Prostate gland (tissue), 2 donors: ENCODE measurements at regions not wholly inside any gene's neighbourhood (a gene's known extent, or its start where the extent isn't known, plus 50 kb on each side); places are given as distances from the start of the nearest gene placed in this dataset.

ENCODE experiments used
- DNase-seq: peaks from one replicate; pipeline ENCODE4 v3.0.0-alpha.2; 2019; ENCODE audit warnings: low spot score
- H3K27ac ChIP-seq, 2 donors: fragments of 200-600 bp; sonication (generic); 2 replicates each; pipeline ENCODE4 v1.5.1; 2017 to 2019
- H3K27me3 ChIP-seq: fragments of 200-600 bp; sonication (generic); replicated peaks from 2 replicates; pipeline ENCODE4 v1.5.1; 2019; ENCODE audit not compliant: insufficient read depth
- H3K36me3 ChIP-seq, 2 donors: fragments of 200-600 bp; sonication (generic); 1 replicate in 1 of 2; 2 replicates in 1 of 2; pipeline versions ENCODE4 v1.5.1 to v1.8.1; 2017 to 2019
- H3K4me1 ChIP-seq: fragments of 200-600 bp; sonication (generic); replicated peaks from 2 replicates; pipeline ENCODE4 v1.5.1; 2019
- H3K4me3 ChIP-seq, 2 donors: fragments of 200-600 bp; sonication (generic); 2 replicates each; pipeline ENCODE4 v1.5.1; 2017 to 2019
- H3K9me3 ChIP-seq: fragments of 200-600 bp; sonication (generic); 2 replicates; pipeline ENCODE4 v1.5.1; 2017
- POLR2A ChIP-seq: fragments of 450-650 bp; IDR thresholded peaks from one replicate; pipeline ENCODE4 v1.6.1; 2016; ENCODE audit warnings: antibody characterized with exemption, mild to moderate bottlenecking
- POLR2AphosphoS5 ChIP-seq: sonication (generic); formaldehyde crosslinking; IDR thresholded peaks from one replicate; pipeline ENCODE4 v1.6.1; 2017; ENCODE audit warnings: antibody characterized with exemption
- WGBS: methylation state at CpG from one replicate; pipeline ENCODE4 v1.1.5; 2018; 5-methylcytosine and 5-hydroxymethylcytosine counted together
- intact Hi-C: fragments of 100-400 bp; cut with DNase I; formaldehyde crosslinking; loops from one replicate; pipeline ENCODE4 v1.14.2; 2022
- TF ChIP-seq, protein P1 (sequence below), 4 experiments: fragments of 200-600 bp in 2 of 4; fragments of 450-650 bp in 2 of 4; sonication (generic) in 2 of 4; IDR thresholded peaks; 1 replicate in 3 of 4; 2 replicates in 1 of 4; pipeline ENCODE4 v1.5.1; 2016 to 2019; ENCODE audit warnings: antibody characterized with exemption in 4 of 4, mild to moderate bottlenecking in 2 of 4, moderate library complexity in 2 of 4

DNA sequence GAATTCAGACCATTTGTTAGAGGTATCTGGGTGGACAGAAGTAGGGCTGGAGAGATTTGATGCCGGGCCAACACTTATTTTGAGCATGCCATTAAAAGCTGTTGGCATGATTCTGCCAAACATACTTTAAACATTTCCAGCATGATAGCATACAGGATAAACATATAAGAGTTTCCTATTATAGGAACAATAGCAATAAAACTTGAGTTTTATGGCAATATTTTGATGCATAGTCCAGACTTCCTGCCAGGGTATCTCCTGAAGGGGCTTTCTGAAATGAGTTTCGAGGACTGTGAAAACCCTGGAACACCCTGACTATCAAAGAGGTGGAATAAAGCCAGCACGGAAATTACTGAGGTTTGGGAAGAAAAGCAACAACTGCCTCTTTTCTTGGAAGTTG is 1398.0 kb upstream of the NXPH2 start:
- no peaks in the 10 kb centered on the region for H3K9me3 ChIP-seq
- H3K4me3 ChIP-seq: no peak overlapping the region
- no peaks in the 10 kb centered on the region for H3K4me1 ChIP-seq
- H3K27ac ChIP-seq: no peak overlapping the region
- TF ChIP-seq, protein P1, sequence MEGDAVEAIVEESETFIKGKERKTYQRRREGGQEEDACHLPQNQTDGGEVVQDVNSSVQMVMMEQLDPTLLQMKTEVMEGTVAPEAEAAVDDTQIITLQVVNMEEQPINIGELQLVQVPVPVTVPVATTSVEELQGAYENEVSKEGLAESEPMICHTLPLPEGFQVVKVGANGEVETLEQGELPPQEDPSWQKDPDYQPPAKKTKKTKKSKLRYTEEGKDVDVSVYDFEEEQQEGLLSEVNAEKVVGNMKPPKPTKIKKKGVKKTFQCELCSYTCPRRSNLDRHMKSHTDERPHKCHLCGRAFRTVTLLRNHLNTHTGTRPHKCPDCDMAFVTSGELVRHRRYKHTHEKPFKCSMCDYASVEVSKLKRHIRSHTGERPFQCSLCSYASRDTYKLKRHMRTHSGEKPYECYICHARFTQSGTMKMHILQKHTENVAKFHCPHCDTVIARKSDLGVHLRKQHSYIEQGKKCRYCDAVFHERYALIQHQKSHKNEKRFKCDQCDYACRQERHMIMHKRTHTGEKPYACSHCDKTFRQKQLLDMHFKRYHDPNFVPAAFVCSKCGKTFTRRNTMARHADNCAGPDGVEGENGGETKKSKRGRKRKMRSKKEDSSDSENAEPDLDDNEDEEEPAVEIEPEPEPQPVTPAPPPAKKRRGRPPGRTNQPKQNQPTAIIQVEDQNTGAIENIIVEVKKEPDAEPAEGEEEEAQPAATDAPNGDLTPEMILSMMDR (IDR thresholded peaks at IDR 0.05): no peak
- TF ChIP-seq POLR2A: no peak
- 49% methylated on average over 3 of the region's 3 CpGs for WGBS
- no peak for DNase-seq
- intact Hi-C loops: no loop called here
- H3K36me3 ChIP-seq: no peaks in the 10 kb centered on the region
- no peaks in the 10 kb centered on the region for H3K27me3 ChIP-seq

DNA sequence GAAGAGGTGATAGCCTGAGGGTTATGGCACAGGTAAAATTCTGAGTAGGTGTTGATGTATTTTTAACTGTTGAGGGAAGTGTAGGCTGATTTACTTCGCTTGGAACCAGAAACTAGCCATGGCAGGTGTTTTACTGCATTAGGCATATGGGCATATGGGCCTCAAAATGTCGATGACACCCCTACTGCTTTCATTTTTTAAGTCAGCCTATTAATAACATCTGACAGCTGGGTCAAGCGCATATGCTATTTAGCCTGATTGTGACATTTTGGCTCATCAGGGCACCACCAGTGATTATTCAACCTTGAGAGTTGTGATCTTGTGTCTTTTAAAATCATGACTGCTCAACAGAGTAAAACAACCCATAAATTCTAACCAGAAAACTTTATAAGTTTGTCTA is 1396.9 kb upstream of the NXPH2 start:
- no peak overlapping the region for H3K27ac ChIP-seq
- intact Hi-C loops: no loop called here
- no peak overlapping the region for H3K4me3 ChIP-seq
- H3K4me1 ChIP-seq: no peaks in the 10 kb centered on the region
- no peaks in the 10 kb centered on the region for H3K27me3 ChIP-seq
- H3K9me3 ChIP-seq: no peaks in the 10 kb centered on the region
- no peak for DNase-seq
- TF ChIP-seq, protein P1 (IDR thresholded peaks at IDR 0.05): no peak
- no peak for TF ChIP-seq POLR2A
- H3K36me3 ChIP-seq: no peaks in the 10 kb centered on the region
- 87% methylated on average over 3 of the region's 3 CpGs for WGBS

DNA sequence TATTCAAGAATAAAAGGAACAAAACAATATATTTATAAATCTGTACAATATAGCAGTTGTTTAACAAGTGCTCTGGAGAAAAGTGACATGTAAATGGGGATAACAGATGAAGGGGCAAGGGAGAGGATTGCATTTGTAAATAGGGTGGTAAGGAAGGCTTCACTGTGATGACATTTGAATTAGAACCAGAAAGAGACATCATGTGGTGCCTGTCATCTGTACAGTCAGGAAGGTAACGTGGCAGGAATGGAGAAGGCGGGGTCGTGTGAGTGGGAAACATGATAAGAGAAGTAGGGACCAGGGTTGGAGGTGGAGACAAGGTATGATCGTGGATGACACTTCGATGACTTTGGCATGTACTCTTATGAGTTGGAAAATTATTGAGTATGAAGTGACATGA is 1393.6 kb upstream of the NXPH2 start:
- intact Hi-C loops: no loop called here
- TF ChIP-seq POLR2A (no peak), POLR2AphosphoS5 (no peak)
- TF ChIP-seq, protein P1 (IDR thresholded peaks at IDR 0.05): no peak
- Histone ChIP-seq H3K27ac (no peak overlapping the region), H3K4me1 (no peaks in the 10 kb centered on the region), H3K36me3 (no peaks in the 10 kb centered on the region), H3K4me3 (no peak overlapping the region), H3K9me3 (no peaks in the 10 kb centered on the region), H3K27me3 (no peaks in the 10 kb centered on the region)
- WGBS: 84% methylated on average over 5 of the region's 5 CpGs
- no peak for DNase-seq

DNA sequence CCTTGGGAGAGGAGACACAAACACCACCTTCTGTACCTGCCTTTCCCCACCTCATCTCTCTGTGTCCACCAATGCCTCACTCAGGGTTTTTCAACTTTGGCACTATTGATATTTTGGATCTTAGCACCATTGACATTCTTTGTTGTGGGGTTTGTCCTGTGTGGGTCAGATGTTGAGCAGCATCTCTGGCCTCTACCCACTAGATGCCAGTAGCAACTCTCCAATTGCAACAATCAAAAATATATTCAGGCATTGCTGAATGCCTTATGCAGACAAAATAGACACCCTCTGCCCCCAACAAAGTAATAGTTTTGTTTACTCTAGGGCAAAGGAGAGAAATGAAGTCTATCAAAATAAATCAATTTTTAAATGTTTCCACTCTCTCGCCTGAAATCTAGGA is 1384.3 kb upstream of the NXPH2 start:
- intact Hi-C loops: no loop called here
- DNase-seq: no peak
- no peaks in the 10 kb centered on the region for H3K4me1 ChIP-seq
- 86% methylated on average over 1 of the region's 1 CpG for WGBS
- no peak for TF ChIP-seq POLR2A
- no peak overlapping the region for H3K27ac ChIP-seq
- no peaks in the 10 kb centered on the region for H3K36me3 ChIP-seq
- H3K9me3 ChIP-seq: no peaks in the 10 kb centered on the region
- no peaks in the 10 kb centered on the region for H3K27me3 ChIP-seq
- no peak overlapping the region for H3K4me3 ChIP-seq

DNA sequence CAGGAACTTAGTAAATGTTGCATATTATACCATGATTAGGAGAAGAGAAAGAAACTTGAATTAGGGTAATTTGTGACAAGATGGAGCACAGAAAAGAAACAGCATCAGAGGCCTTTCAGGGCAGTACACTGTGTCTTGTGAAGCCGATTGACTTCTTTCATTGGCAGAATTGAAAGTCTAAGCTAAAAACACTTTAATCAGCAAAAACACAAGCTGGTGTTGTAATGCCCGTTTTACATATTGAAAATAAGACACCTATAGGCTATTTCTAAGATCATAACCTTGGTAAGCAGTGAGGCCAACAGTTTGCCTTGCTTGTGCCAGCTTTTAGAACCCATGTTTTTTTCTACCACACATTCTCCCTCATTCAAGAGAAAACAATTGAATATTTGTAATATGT is 1378.1 kb upstream of the NXPH2 start:
- TF ChIP-seq POLR2A: no peak
- TF ChIP-seq, protein P1 (IDR thresholded peaks at IDR 0.05): no peak
- TF ChIP-seq POLR2AphosphoS5: no peak
- Histone ChIP-seq H3K9me3 (no peaks in the 10 kb centered on the region), H3K27ac (no peak overlapping the region), H3K4me3 (no peak overlapping the region), H3K4me1 (no peaks in the 10 kb centered on the region), H3K36me3 (no peaks in the 10 kb centered on the region), H3K27me3 (no peaks in the 10 kb centered on the region)
- 80% methylated on average over 2 of the region's 2 CpGs for WGBS
- intact Hi-C loops: no loop called here
- no peak for DNase-seq
